Neural cell (in vitro differentiated cells): ENCODE measurements at regions not wholly inside any gene's neighbourhood (a gene's known extent, or its start where the extent isn't known, plus 50 kb on each side); places are given as distances from the start of the nearest gene placed in this dataset.

Source experiments
- CTCF ChIP-seq: fragments of 450-650 bp; IDR thresholded peaks from 2 replicates; pipeline ENCODE4 v1.5.1; 2014; ENCODE audit warnings: antibody characterized with exemption, mild to moderate bottlenecking, moderate library complexity; ENCODE audit not compliant: poor library complexity, severe bottlenecking
- EZH2 ChIP-seq: fragments of 200-600, 300-800 bp; shearing (Covaris generic), sonication (generic); IDR thresholded peaks from 2 replicates; pipeline ENCODE4 v1.6.1; 2014; ENCODE audit warnings: antibody characterized with exemption, low read length, borderline replicate concordance, mild to moderate bottlenecking; ENCODE audit not compliant: insufficient read depth, poor library complexity, severe bottlenecking
- MXI1 ChIP-seq: fragments of 450-650 bp; conservative IDR thresholded peaks from 2 replicates; pipeline ENCODE4 v1.6.1; 2014; ENCODE audit warnings: antibody characterized with exemption, mild to moderate bottlenecking; ENCODE audit not compliant: poor library complexity, severe bottlenecking
- POLR2AphosphoS5 ChIP-seq: IDR thresholded peaks from 2 replicates; pipeline ENCODE4 v1.6.1; 2012

- no peak for TF ChIP-seq CTCF
- TF ChIP-seq MXI1: no peak
- TF ChIP-seq EZH2: no peak
- no peak for TF ChIP-seq POLR2AphosphoS5
Measured at GRCh38 chr9:19931098-19931890, 142.5 kb upstream of the SLC24A2 start.
